Endothelial cell of umbilical vein (primary cell): ENCODE measurements at regions not wholly inside any gene's neighbourhood (a gene's known extent, or its start where the extent isn't known, plus 50 kb on each side); places are given as distances from the start of the nearest gene placed in this dataset.

ENCODE experiments used
- BruUV-seq: library from RNA; stranded (reverse); fragments of 400-500 nt; replicated peaks from 2 replicates; lab custom pipeline; 2021; lab: Mats Ljungman, UMichigan
- CTCF ChIA-PET: fragments of 300-600, 350-600 bp; sonication (Branson Sonifier 250); formaldehyde crosslinking; loops from one replicate; lab custom pipeline; 2021; ENCODE audit warnings: antibody characterized with exemption, inconsistent platforms; lab: Charles Lee
- POLR2A ChIA-PET: fragments of 300-600, 350-600 bp; sonication (Branson Sonifier 250); formaldehyde crosslinking; loops from one replicate; lab custom pipeline; 2021; ENCODE audit warnings: antibody characterized with exemption, inconsistent platforms; lab: Charles Lee
- DNase-seq: peaks from one replicate; pipeline ENCODE4 v3.0.0-alpha.2; 2011; ENCODE audit warnings: low read depth, low spot score
- FAIRE-seq: peaks from 2 replicates; lab custom pipeline; 2011; peaks lifted over from hg19 to GRCh38; lab: Jason Lieb, UNC
- H2AFZ ChIP-seq: 2 replicates; pipeline ENCODE4 v1.6.0; 2012; ENCODE audit warnings: low read depth, low read length, control low read depth, inconsistent platforms
- H3K27ac ChIP-seq: 2 replicates; pipeline ENCODE4 v1.5.1; 2011; ENCODE audit warnings: low read depth, mild to moderate bottlenecking, control low read depth, low read length, moderate library complexity; ENCODE audit not compliant: insufficient read depth
- H3K27me3 ChIP-seq, 2 experiments: 2 replicates each; pipeline versions ENCODE4 v1.6.0 to v1.6.1; 2011; ENCODE audit warnings: low read length in 2 of 2, mixed read lengths in 1 of 2; ENCODE audit not compliant: control insufficient read depth in 2 of 2, insufficient read depth in 2 of 2
- H3K36me3 ChIP-seq, 2 experiments: 2 replicates in 1 of 2; 3 replicates in 1 of 2; pipeline ENCODE4 v1.5.1; 2011; ENCODE audit warnings: low read length in 2 of 2, mild to moderate bottlenecking in 1 of 2, moderate library complexity in 1 of 2; ENCODE audit not compliant: control insufficient read depth in 2 of 2, insufficient read depth in 2 of 2; ENCODE audit errors: extremely low read depth in 1 of 2
- H3K4me1 ChIP-seq: 3 replicates; pipeline ENCODE4 v1.5.1; 2011; ENCODE audit warnings: mild to moderate bottlenecking, low read length; ENCODE audit not compliant: control insufficient read depth, insufficient read depth; ENCODE audit errors: extremely low read depth
- H3K4me2 ChIP-seq: 2 replicates; pipeline ENCODE4 v1.6.1; 2011; ENCODE audit warnings: low read length, control low read depth, mixed read lengths; ENCODE audit not compliant: insufficient read depth
- H3K4me3 ChIP-seq, 3 experiments: fragments of 200-600 bp in 1 of 3; sonication (generic), shearing (Covaris generic) in 1 of 3; replicated peaks in 1 of 3; 2 replicates each; pipeline ENCODE4 v1.5.1; 2011 to 2016; ENCODE audit warnings: control low read depth in 3 of 3, low read length in 3 of 3, mild to moderate bottlenecking in 2 of 3, inconsistent platforms in 1 of 3, low read depth in 1 of 3, moderate library complexity in 1 of 3; ENCODE audit not compliant: insufficient read depth in 1 of 3
- H3K79me2 ChIP-seq: 2 replicates; pipeline ENCODE4 v1.6.0; 2012; ENCODE audit warnings: low read length, inconsistent platforms; ENCODE audit not compliant: control insufficient read depth, insufficient read depth
- H3K9ac ChIP-seq: replicated peaks from 2 replicates; pipeline ENCODE3; 2011; ENCODE audit warnings: low read length, control low read depth; ENCODE audit not compliant: insufficient read depth; ENCODE audit errors: extremely low read depth
- H3K9me1 ChIP-seq: replicated peaks from 3 replicates; pipeline ENCODE4 v1.6.0; 2011; ENCODE audit warnings: mild to moderate bottlenecking, low read length; ENCODE audit not compliant: control insufficient read depth, insufficient read depth; ENCODE audit errors: extremely low read depth
- H3K9me3 ChIP-seq: replicated peaks from 2 replicates; pipeline ENCODE4 v1.5.1; 2012; ENCODE audit warnings: low read length, inconsistent platforms; ENCODE audit not compliant: control insufficient read depth, insufficient read depth
- H4K20me1 ChIP-seq: replicated peaks from 2 replicates; pipeline ENCODE3; 2011; ENCODE audit warnings: mild to moderate bottlenecking, low read length; ENCODE audit not compliant: control insufficient read depth, insufficient read depth; ENCODE audit errors: extremely low read depth
- CTCF ChIP-seq, 2 donors: IDR thresholded peaks; 1 replicate in 1 of 2; 2 replicates in 1 of 2; pipeline ENCODE4 v1.5.1; 2011; ENCODE audit warnings: low read length in 2 of 2, mild to moderate bottlenecking in 2 of 2, moderate library complexity in 2 of 2, control low read depth in 1 of 2, inconsistent platforms in 1 of 2, low read depth in 1 of 2; ENCODE audit not compliant: insufficient read depth in 1 of 2; ENCODE audit errors: extremely low read depth in 1 of 2
- EZH2 ChIP-seq: IDR thresholded peaks from 2 replicates; pipeline ENCODE4 v1.6.1; 2012; ENCODE audit warnings: borderline replicate concordance, low read depth, mild to moderate bottlenecking, moderate library complexity, low read length, inconsistent platforms; ENCODE audit not compliant: severe bottlenecking
- FOS ChIP-seq: IDR thresholded peaks from 2 replicates; pipeline ENCODE4 v1.6.1; 2011; ENCODE audit warnings: mild to moderate bottlenecking, low read length, moderate library complexity, borderline replicate concordance; ENCODE audit not compliant: insufficient read depth
- GATA2 ChIP-seq: IDR thresholded peaks from 2 replicates; pipeline ENCODE4 v1.7.0; 2011; ENCODE audit warnings: low read depth, mild to moderate bottlenecking, moderate library complexity, mixed read lengths, low read length; ENCODE audit not compliant: insufficient read length, insufficient read depth
- MAX ChIP-seq: IDR thresholded peaks from 2 replicates; pipeline ENCODE4 v1.6.1; 2011; ENCODE audit not compliant: insufficient read depth, insufficient read length
- MYC ChIP-seq: IDR thresholded peaks from one replicate; pipeline ENCODE4 v1.6.1; 2011; ENCODE audit warnings: mild to moderate bottlenecking, low read depth, low read length
- POLR2AphosphoS5 ChIP-seq: IDR thresholded peaks from 2 replicates; pipeline ENCODE4 v1.6.1; 2012; ENCODE audit warnings: low read depth, mild to moderate bottlenecking, control low read depth, low read length, moderate library complexity; ENCODE audit not compliant: insufficient read depth
- dilution Hi-C: fragments of 300-500 bp; cut with MboI; formaldehyde crosslinking; loops from one replicate; pipeline ENCODE4 v1.15.0; 2019; ENCODE audit warnings: low sequenced_read_pairs; ENCODE audit not compliant: extremely low pct_ligation_motif_present
- intact Hi-C: fragments of 100-400 bp; cut with micrococcal nuclease; formaldehyde crosslinking; loops from one replicate; pipeline ENCODE4 v1.10.0; 2022

GRCh38 chr7:114298011-114298410, 116.6 kb upstream of the FOXP2 start:
- H3K4me3 ChIP-seq: no peak overlapping the region
- H3K9me3 ChIP-seq: no peaks in the 10 kb centered on the region
- dilution Hi-C loops (no loop called here), intact Hi-C loops (no loop called here)
- H3K4me1 ChIP-seq: peaks cover 3% of the 10 kb centered on the region
- BruUV-seq: no TSS peak
- peak; percentile 8 for DNase-seq
- no peak overlapping the region for H3K4me2 ChIP-seq
- no peak overlapping the region for H3K27ac ChIP-seq
- H3K9me1 ChIP-seq: no peaks in the 10 kb centered on the region
- TF ChIP-seq EZH2 (no peak), MYC (no peak), MAX (no peak), POLR2AphosphoS5 (no peak), CTCF (IDR thresholded peaks at IDR 0.05; ENCODE audit: extremely low read depth in 1 of 2, insufficient read depth in 1 of 2, low read depth in 1 of 2, low read length in 2 of 2) (no peak), GATA2 (no peak), FOS (no peak)
- peak; percentile 64 for FAIRE-seq
- ChIA-PET CTCF (interaction anchor here (0.6 kb wide), 1 partner anchor 12 kb away, joined by 3 read pairs; no protein-coding TSS in a partner anchor), POLR2A (no interaction called here)
- peak overlapping the region; percentile 67 for H2AFZ ChIP-seq
- no peak overlapping the region for H3K9ac ChIP-seq
- H3K79me2 ChIP-seq: no peaks in the 10 kb centered on the region
- H3K36me3 ChIP-seq: no peaks in the 10 kb centered on the region
- H4K20me1 ChIP-seq: no peaks in the 10 kb centered on the region
- H3K27me3 ChIP-seq: no peaks in the 10 kb centered on the region
